CD4-positive, alpha-beta T cell treated with Interleukin-4 for 1 hour (primary cell): ENCODE measurements at regions not wholly inside any gene's neighbourhood (a gene's known extent, or its start where the extent isn't known, plus 50 kb on each side); places are given as distances from the start of the nearest gene placed in this dataset.

Experiments used
- DNase-seq, 2 donors: peaks; one replicate each; pipeline ENCODE4 v3.0.0-alpha.2; 2020 to 2022

DNA sequence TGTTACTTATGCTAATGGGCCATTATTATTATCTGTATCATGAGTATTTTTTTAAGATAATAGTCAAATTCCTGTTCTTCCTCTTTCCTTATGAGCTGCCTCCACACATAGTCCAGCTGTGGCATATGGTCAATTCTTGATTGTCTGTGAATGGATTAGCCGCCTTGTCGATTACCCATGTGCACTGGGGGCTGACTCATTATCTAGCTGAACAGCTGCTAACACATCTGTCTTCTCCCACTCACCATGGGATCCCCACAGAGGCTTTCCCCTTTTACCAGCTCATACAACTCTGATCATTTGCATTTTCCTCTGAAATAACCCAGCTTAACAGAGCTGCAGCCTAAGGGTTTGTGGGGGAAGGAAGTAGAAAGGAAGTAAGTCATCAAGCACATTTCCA, 915.0 kb downstream of the CDH11 start:
- no peak for DNase-seq

DNA sequence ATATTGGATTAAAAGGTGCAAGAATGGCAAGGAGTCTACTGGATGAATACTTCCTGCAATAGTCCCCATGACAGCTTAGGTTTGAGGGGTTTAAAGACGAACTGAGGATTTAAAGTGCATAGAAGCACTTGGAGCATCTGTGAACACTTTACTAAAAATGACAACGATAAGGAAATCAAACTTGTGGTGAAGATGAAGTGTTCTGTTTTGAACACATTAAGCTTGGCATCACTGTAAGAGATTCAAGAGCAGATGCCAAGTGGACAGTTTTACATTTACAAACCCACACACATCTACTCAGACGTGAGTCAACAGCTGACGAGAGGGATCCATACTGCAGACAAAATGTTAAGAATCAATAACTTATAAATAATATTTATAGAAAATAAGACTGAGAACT, 918.7 kb downstream of the CDH11 start:
- DNase-seq: no peak

- no peak for DNase-seq
These were observed 919.3 kb downstream of the CDH11 start for GRCh38 chr16:64202571-64202970.

GRCh38 chr16:64196444-64196843, 925.4 kb downstream of the CDH11 start:
- DNase-seq: no peak

DNA sequence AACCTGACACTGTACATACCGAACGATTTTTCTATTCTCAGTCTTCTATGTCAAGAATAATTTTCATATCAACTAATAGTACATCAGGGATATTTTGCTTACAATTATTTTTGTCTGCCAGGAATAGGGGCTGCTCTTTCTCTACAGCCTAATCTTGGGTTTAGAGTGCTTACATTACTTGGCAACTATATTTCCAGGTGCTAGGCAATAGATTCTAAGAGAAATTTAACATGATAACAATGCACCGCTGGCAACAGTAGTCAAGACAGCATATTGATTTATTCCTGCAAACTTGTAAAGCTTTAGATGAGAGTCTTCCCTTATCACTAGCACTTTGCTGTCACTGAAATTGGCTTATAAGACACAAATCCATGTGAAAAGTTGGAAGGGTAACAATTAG, 935.9 kb downstream of the CDH11 start:
- no peak for DNase-seq

DNA sequence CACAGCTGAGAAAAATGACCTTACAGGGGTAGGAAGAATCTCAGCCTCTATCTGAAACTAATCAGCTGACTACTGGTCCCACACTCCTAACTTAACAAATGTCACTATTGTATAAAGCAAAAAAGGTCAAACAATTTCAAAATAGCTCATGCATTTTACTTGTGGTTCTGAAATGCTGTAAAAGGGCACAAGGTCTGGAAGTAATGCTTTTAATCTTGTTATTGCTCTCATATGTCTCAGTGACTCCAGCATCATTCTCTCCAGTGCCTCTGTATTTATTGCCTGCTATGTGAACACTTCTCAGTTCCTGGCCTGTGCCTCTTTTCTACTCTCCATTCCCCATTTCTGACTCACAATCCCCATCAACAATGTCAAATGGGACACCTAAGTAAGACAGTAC, 937.7 kb downstream of the CDH11 start:
- no peak for DNase-seq

- DNase-seq: no peak
These were observed 938.9 kb downstream of the CDH11 start for GRCh38 chr16:64182985-64183384.

GRCh38 chr16:64181271-64181925, 940.5 kb downstream of the CDH11 start:
- DNase-seq: no peak

GRCh38 chr16:64180136-64180900, 941.5 kb downstream of the CDH11 start:
- DNase-seq: no peak

DNA sequence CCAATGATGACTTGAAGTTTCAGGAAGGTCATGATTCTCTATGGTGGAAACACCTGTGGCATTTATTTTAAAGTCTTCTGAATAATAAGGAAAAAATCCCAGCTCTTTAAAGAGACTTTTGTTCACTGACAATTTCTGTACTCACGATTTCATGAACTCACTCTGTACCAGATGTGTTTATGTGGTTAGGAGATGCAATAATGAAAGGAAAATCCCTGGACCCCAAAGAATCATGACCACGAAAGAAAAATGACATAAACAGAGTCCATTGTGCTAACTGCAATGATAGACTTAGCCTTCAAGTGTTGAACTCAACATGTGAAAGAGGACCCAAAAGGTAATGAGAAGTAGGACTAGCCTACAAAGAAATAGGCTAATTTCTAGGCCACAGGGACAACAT, 947.5 kb downstream of the CDH11 start:
- no peak for DNase-seq

- DNase-seq: no peak
These were observed 949.2 kb downstream of the CDH11 start for GRCh38 chr16:64172652-64173051.

GRCh38 chr16:64172226-64172625, 949.6 kb downstream of the CDH11 start:
- no peak for DNase-seq

GRCh38 chr16:64171632-64172031, 950.2 kb downstream of the CDH11 start:
- DNase-seq: no peak

DNA sequence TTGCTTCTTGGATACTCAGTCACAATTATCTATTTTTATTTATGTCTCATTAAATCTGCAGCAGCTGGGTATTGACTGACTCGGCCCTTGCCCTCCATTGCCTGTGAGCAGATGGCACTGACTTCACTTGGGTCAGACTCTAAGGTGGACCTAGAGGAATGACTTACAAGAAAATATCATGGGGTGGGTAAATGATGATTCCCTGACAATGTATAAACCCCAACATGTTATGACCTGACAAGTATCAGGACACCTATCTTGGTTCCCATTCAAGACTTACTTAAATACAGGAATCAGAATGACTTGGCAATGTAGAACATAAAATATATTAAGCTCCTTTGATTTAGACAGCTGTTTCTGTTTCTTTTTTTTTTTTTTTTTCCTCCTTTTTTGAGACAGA, 953.5 kb downstream of the CDH11 start:
- no peak for DNase-seq

GRCh38 chr16:64167936-64168335, 953.9 kb downstream of the CDH11 start:
- DNase-seq: no peak

DNA sequence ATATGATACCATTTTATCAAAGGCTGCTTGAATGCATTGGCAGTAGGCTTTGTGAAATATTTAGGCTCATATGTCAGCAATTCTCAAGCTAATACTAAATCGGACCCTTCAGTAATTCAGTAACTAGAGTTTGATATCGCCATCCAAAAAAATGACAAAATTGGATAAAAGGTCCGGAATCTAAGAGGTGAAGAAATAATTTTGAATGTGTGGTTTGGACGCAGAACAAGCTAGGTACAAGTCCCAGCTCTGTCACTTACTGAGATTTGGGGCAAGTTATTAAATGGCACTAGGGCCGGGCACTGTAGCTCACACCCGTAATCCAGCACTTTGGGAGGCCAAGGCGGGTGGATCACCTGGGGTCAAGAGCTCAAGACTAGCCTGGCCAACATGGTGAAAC, 956.5 kb downstream of the CDH11 start:
- DNase-seq: no peak

GRCh38 chr16:64162613-64163375, 959.1 kb downstream of the CDH11 start:
- no peak for DNase-seq

- DNase-seq: no peak
These were observed 961.9 kb downstream of the CDH11 start for GRCh38 chr16:64159976-64160375.

DNA sequence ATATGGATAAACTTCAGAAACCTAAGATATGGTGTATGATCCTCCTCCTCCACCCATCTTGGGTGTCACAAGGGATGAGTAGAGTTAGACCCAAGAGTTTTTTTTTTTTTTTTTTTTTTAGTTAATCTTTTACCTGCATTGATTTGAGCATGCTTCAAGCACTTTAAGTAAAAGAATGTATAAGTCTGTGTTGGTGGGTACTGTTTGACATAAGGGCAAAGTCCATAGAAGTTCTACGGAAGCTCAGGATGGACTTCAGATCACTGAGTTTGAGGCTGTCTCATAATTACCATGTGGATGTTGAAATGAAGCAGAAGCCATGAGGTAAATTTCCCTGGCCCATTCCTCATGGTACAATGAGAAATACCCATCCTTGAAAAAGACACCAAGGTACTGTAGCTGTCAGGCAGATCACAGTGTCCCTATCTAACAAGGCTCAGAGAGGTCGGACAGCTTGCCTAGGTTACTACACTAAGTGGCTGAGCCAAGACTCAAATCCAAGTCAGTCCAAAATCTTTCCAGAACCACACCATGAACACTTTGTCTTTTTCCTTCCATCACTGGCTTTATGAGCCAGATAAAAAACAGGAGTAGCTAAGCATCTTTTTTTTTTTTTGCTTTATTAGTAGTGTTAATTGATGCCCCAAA, 962.8 kb downstream of the CDH11 start:
- no peak for DNase-seq

GRCh38 chr16:64153718-64154117, 968.1 kb downstream of the CDH11 start:
- DNase-seq: no peak

- no peak for DNase-seq
These were observed 969.7 kb downstream of the CDH11 start for GRCh38 chr16:64151990-64152767.

DNA sequence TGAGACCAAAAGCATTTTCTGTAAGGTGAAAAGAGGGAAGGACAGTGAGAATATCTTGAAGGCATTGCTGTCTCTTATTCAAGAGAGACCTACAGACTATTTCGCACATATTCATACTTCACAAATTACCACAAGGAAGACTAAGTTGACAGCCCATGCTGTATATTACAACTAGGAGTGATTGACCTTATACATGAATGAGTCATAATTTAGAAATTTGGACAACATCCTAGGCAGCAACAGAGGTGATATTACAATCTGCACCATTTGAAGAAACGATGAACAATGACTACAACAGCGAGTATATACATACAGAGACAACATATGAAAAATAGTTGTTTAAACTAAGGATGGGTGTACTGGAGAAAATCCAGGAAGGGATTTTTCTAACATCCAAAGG, 971.7 kb downstream of the CDH11 start:
- no peak for DNase-seq

GRCh38 chr16:64149756-64150155, 972.1 kb downstream of the CDH11 start:
- no peak for DNase-seq
